GM12865 (cell line): ENCODE measurements at regions not wholly inside any gene's neighbourhood (a gene's known extent, or its start where the extent isn't known, plus 50 kb on each side); places are given as distances from the start of the nearest gene placed in this dataset.
"Not testable (repeated sequence)": the region's sequence is repeated elsewhere in the genome, so short reads cannot be mapped to it uniquely, and the experiment has no call there.

Source experiments
- DNase-seq: peaks from one replicate; pipeline ENCODE4 v3.0.0; 2010; ENCODE audit warnings: low read depth
- H3K4me3 ChIP-seq: 2 replicates; pipeline ENCODE4 v1.5.1; 2011; ENCODE audit warnings: mild to moderate bottlenecking, low read depth, low read length, control low read depth
- TF ChIP-seq, protein P1 (sequence below): IDR thresholded peaks from 2 replicates; pipeline ENCODE4 v1.5.1; 2011; ENCODE audit warnings: low read length, control low read depth, low read depth, inconsistent platforms; ENCODE audit not compliant: insufficient read depth; ENCODE audit errors: missing control alignments

DNA sequence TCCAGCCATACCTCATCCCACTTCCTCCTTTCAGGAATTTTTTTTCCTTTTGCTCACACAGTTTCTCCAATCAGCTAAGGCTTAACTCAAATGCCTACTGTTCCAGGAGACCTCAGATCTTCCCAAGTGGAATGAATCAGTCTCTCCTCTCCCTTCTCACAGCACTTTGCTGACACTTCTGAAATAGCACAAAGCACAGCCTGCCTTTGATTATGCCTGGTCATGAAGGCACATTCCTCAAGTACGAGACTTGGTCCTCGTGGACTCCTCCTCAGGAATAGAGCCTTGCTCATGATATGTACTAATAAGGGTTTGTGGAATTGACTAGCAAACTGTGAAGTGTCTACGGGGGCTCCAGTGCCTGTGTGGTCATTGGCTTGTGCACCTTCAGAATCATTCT lies 176.7 kb upstream of the TENM4 start:
- no peak for DNase-seq
- H3K4me3 ChIP-seq: no peak overlapping the region
- TF ChIP-seq, protein P1, sequence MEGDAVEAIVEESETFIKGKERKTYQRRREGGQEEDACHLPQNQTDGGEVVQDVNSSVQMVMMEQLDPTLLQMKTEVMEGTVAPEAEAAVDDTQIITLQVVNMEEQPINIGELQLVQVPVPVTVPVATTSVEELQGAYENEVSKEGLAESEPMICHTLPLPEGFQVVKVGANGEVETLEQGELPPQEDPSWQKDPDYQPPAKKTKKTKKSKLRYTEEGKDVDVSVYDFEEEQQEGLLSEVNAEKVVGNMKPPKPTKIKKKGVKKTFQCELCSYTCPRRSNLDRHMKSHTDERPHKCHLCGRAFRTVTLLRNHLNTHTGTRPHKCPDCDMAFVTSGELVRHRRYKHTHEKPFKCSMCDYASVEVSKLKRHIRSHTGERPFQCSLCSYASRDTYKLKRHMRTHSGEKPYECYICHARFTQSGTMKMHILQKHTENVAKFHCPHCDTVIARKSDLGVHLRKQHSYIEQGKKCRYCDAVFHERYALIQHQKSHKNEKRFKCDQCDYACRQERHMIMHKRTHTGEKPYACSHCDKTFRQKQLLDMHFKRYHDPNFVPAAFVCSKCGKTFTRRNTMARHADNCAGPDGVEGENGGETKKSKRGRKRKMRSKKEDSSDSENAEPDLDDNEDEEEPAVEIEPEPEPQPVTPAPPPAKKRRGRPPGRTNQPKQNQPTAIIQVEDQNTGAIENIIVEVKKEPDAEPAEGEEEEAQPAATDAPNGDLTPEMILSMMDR: no peak

DNA sequence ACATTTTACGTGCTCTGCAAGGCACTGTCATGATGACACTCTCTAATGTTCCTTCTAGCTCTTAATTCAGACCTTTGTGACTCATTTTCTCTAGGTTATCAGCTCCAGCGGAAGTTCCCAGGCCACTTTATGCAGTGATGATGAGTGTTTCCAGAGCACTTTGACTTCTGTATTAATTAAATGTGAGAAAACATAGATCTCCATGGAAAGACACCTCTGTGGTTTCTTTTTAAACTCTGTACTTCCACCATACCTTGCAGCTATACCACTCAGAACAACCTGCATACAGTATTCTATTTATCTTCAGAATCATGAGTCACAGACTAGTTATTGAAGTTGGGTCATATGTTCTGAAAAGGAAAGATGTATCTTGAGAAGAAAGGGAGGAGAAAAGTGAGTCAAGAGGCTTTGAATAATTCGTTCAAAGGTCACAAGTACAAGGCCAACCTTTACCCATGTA lies 175.6 kb upstream of the TENM4 start:
- DNase-seq: no peak
- H3K4me3 ChIP-seq: no peak overlapping the region
- TF ChIP-seq, protein P1: no peak

DNA sequence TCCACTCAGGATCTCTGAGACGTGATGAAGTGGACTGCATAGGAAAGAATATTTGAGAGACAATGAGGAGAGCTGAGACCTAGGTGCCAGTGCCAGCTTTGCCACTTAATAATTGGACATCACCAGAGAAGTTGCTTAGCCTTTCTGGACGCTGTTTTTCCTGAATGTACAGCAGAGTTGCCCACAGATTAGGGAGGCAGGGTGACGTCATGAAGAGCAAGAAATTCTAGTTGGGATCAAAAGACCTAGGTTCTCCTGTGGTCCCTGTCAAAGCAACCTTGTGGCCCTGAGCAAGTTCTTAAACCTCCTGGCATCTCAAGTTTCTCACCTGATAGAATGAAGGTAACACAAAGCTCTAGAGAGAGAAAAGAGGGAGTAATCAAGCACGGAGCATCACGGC lies 174.6 kb upstream of the TENM4 start:
- DNase-seq: no peak

DNA sequence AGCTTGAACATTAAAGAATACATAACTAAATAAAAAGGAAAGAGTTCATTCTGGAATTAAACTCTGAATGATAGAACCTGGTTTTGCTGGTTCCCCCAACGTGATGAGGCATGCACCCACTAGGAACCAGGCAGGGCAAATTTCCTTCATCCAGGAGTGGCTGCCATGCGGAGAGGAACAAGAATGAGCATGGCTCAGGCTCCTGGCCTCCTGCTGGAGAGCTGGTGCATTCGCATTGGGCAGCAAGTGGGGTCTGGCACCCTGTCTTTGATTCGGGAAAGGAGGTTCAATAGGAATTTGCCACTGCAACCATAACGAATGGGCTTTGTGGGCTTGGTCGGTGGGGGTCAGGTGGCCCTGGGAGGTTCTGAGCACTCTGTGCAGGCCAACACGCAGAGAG lies 169.8 kb upstream of the TENM4 start:
- TF ChIP-seq, protein P1: no peak
- no peak for DNase-seq
- no peak overlapping the region for H3K4me3 ChIP-seq

More for the DNA sequence above, 174.6 kb upstream of the TENM4 start:
- TF ChIP-seq, protein P1: no peak
- H3K4me3 ChIP-seq: no peak overlapping the region

DNA sequence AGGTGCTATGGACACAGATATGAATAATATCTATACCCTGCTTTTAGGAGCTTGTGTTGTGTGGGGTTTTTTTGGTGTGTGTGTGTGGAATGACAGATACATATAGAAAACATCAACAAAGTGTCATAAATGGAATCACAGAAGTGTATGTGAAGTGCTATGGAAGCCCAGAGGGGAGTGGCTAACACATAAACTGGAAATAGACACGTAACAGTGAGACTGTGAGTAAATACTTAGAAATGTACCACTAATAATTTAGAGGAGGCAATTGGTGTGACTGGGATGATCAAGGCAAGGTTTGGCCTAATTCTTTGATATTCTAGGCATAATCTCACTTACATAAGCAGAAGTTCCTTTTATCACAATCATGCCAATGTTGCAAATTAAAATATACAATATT lies 169.3 kb upstream of the TENM4 start:
- no peak for DNase-seq
- no peak overlapping the region for H3K4me3 ChIP-seq
- TF ChIP-seq, protein P1: no peak

DNA sequence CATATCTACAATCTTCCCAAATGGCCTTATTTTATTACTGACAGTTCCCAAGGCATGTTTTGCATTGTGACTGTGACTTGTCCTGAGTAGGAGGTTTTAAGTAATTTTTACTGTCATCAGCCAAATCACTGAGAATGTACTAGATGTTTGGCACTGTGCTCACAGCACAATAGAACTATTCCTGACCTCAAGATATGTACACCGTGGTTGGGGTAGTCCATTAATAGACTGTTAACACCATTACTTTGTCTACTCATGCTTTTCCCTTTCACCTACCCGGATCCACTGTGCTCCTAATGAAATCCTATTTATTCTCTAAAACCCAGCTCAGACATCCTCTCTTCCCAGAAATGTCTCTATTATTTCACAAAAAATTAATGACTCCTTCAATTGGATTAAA lies 168.7 kb upstream of the TENM4 start:
- H3K4me3 ChIP-seq: no peak overlapping the region
- no peak for DNase-seq
- TF ChIP-seq, protein P1: no peak

DNA sequence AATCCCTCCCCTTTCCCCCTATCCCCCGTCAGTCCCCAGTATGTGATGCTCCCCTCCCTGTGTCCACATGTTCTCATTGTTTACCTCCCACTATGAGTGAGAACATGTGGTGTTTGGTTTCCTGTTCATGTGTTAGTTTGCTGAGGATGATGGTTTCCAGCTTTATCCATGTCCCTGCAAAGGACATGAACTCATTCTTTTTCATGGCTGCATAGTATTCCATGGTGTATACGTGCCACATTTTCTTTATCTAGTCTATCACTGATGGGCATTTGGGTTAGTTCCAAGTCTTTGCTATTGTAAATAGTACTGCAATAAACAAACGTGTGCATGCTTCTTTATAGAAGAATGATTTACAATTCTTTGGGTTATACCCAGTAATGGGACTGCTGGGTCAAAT lies 165.6 kb upstream of the TENM4 start:
- not testable (repeated sequence) for DNase-seq, H3K4me3 ChIP-seq
